Posterior cingulate gyrus (tissue), 11 donors: ENCODE measurements at regions not wholly inside any gene's neighbourhood (a gene's known extent, or its start where the extent isn't known, plus 50 kb on each side); places are given as distances from the start of the nearest gene placed in this dataset.

Experiments
- DNase-seq, 10 donors: peaks; one replicate each; pipeline versions ENCODE4 v3.0.0 to v3.0.0-alpha.2; 2020 to 2021; ENCODE audit warnings: mixed read lengths in 3 of 10
- intact Hi-C: fragments of 100-400 bp; cut with DNase I; formaldehyde crosslinking; loops from one replicate; pipeline ENCODE4 v1.15.1; 2023

- intact Hi-C loops, result no loop called here
- no peak for DNase-seq
These were observed 257.6 kb upstream of the STT3B start for GRCh38 chr3:31275038-31275572.

GRCh38 chr3:31275583-31275982, 257.1 kb upstream of the STT3B start:
- no peak for DNase-seq
- intact Hi-C loops, result no loop called here

DNA sequence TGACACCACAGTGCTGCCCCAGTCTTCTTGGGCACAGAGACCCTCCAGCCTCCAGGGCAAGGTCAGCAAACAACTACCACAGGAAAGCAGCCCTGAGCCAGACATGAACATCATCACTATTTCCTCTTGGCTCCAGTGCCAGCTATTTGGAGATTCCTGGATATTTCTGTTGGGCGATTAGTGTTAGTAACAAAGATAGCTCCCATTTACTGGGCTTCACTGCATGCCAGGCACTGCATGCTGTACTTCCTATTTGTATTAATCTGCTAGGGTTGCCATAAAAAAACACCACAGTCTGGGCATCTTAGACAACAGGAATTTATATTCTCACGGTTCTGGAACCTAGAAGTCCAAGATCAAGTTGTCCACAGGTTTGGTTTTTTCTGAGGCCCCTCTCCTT, 255.1 kb upstream of the STT3B start:
- intact Hi-C loops, result no loop called here
- no peak for DNase-seq

DNA sequence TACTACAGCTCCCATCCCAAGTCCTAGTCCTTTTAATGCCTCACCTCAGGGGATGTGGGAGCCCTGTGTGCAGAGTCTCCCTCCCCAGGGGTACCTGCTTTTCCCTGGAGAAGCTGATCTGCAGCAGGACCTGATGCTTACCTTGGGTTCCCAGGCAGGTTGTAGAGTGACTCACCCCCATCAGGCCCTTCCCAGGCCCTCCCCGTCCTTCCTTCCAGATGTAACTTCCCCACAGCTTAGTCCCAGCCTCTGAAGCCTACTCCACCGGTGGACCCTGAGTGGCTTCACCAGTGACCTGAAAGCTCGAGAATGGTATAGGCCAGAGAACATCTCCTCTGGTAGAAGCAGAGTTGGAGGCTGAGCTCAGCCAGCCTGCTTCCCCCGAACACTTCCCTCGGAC, 254.2 kb upstream of the STT3B start:
- intact Hi-C loops, result no loop called here
- DNase-seq, result no peak

DNA sequence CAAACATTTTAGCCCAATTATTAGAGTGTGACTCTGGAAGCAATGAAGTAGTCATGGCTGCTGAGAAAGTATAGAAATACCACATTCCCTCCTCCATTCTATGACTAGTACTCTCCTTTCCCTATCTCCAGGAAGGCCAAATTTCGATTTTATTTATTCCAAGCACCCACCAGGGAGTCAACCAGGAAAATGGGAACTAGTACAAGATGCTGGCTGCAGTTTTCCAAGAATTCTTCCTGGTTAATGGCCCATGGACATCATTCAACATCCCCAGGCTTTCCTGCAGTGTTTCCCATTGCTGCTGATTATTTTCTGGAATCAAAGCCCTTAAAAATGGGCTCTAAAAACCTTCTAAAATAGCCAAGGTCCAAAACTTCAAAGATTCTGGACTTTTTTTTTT, 247.9 kb upstream of the STT3B start:
- intact Hi-C loops, result no loop called here
- DNase-seq, result no peak

GRCh38 chr3:31285833-31286486, 246.8 kb upstream of the STT3B start:
- no peak for DNase-seq
- intact Hi-C loops, result no loop called here

- intact Hi-C loops, result no loop called here
- no peak for DNase-seq
These were observed 244.5 kb upstream of the STT3B start for GRCh38 chr3:31288224-31288623.

DNA sequence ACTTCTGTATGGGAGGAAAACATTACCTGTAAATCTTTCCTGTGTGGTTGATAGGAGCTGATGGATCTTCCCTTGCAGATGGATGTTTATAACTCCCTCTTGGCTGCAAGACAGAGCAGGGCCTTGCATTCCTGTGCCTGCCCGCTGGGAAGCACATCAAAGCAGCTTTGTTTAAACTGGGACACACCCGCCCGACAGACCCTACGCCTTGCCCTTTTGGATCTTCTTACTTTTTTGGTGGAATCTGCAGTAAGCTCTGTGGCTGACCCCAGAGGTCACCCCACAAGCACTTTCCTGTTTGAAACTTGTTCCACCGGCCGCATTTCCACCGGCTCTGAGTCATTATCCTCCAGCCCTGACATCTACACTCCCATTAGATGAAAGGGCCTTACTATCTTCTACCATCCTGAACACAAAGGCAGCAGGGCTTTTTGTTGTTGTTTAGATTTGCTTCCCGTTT, 244.1 kb upstream of the STT3B start:
- peak in 1 of 10 donors; percentile 16 for DNase-seq
- intact Hi-C loops, result no loop called here

GRCh38 chr3:31289584-31289983, 243.1 kb upstream of the STT3B start:
- intact Hi-C loops, result no loop called here
- DNase-seq, result no peak

DNA sequence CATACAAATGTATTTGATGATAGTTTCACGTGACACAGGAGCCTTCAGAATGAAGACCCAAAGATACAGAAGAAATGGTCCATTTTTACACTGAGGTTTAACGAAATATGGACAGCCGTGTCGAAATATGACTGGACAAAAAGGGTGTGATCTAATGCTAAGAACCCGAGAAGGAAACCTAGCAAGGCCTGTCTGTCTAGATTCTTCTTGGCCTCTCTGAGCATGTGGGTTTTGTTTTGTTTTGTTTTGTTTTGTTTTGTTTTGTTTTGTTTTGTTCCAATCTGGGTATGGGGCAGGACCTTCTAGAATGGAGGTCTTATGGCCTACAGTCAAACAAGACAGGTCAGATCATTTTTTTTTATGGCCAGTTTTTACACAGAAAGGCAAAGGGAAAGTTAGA, 242.7 kb upstream of the STT3B start:
- no peak for DNase-seq

GRCh38 chr3:31291818-31292217, 240.9 kb upstream of the STT3B start:
- intact Hi-C loops, result no loop called here
- no peak for DNase-seq

More for the DNA sequence above, 242.7 kb upstream of the STT3B start:
- intact Hi-C loops, result no loop called here

- intact Hi-C loops, result no loop called here
- no peak for DNase-seq
These were observed 238.1 kb upstream of the STT3B start for GRCh38 chr3:31294430-31295149.

- DNase-seq, result no peak
- intact Hi-C loops, result no loop called here
These were observed 237.5 kb upstream of the STT3B start for GRCh38 chr3:31295150-31295765.

DNA sequence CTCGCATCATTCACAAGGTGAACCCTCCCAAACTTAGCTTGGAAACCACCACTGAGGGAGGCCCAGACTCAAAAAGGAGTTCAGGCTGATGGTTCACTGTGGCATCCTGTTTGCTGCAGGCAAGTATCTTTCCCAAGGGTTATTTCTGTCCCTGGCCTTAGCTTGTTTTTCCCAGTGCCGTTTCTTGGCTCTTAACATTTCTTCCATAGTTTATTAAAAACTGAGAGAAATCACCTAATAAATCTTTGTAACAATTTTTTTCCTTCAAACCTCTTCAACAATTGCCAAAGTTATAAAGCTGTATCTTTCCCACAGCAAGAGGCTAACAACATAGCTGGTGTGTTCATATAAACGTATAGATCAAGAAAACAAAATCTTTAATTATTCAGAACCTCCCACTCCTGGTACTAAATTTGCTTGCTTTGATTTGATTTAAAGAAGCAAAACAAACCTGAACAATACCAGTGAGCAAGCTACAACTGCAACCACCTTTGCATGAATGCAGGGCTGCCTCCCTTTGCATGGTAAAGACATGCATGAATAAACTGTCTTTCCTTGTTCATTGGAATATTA, 234.9 kb upstream of the STT3B start:
- intact Hi-C loops, result no loop called here
- no peak for DNase-seq

DNA sequence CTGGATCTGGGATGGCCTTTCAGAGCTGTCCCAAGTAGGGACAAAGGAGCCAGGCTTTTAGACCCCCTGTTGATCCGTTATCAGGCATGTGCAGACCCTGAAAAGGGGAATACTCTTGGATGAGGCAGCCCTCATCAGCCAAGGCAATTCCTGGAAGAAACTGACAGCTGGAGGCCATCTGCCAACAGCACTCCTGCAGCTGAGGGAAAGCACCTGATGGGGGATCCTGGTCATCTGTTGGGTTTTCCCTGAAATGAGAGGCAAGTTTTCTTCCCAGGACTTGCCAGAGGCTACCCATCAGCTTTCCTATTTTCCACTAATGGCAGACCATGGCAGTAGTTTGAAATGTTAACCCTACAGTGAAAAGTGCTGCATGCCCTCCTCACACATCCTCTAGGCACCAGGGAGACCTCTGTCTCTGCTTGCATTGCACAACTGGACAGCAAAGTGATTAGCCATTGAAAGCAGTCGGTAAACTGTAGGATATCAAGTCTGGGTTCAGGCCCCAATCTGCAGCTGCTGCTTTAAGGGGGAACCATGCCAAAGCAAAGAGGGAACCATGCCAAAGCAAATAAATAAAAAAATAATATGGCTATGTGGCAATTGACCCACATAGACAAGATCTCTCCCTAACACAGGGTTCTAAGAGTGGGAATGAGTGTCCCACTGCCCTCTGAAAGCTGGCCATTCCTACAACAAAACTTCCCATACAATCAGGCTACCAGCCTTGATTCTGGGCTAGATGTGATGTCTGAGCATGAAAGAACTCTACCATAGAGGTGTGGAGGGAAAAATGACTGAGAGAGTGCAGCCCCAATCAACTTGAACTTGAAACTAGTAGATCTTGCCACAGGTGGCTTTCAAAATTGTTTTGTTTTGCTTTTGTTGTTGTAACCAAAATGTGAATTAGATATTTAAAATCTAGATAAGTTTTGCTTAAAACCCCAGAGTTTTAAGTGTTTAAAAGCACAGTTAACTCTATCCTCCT, 232.0 kb upstream of the STT3B start:
- no peak for DNase-seq
- intact Hi-C loops, result no loop called here

DNA sequence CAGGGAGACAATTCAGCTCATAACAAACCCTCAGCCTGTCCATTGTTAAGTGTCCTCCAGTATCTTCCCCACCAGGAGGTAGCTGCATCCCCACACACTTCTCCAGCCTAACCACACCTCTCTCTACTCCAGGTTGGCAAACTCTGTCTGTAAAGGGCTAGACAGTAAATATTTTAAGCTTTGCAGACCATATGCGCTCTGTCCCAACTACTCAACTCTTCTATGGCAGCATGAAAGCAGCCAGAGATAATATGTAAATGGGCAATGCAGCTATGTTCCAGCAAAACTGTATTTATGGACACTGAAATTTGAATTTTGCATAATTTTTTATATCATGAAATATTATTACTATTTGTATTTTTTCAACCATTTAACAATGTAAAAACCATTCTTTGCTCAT, 230.4 kb upstream of the STT3B start:
- DNase-seq, result no peak
- intact Hi-C loops, result no loop called here

GRCh38 chr3:31305340-31305739, 227.4 kb upstream of the STT3B start:
- no peak for DNase-seq
- intact Hi-C loops, result no loop called here

DNA sequence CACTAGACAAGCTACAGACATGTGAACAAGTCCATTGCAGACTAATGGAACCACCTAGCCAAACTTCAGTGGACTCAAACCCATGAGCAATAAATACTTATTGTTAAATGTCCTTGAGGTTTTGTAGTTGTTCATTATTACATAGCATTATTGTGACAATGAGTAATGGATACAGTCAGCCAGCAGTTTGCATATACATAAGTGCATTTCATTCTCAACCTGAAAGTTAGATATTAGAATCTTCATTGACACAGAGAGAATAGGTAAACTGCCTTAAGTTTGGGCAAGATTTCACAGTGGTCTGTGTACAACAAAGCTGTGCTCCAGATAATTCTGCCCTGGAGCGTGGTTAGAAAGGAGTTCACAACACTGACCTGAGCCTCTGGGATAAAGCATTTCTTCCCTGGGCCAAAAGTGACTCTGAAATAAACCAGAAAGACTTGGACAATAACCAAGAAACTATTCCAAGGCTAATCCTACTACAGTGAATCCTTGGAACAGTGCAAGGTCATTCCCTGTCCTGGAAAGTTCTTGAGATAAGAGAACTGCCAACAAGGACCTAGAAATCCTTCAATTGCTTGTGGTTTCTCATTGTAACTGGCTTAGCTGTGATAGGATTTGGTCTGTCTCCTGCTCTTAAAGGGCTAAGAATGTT, 225.5 kb upstream of the STT3B start:
- intact Hi-C loops, result no loop called here

GRCh38 chr3:31311559-31311958, 221.2 kb upstream of the STT3B start:
- no peak for DNase-seq
- intact Hi-C loops, result no loop called here

More for the DNA sequence above, 225.5 kb upstream of the STT3B start:
- DNase-seq, result no peak

GRCh38 chr3:31312400-31312799, 220.3 kb upstream of the STT3B start:
- intact Hi-C loops, result no loop called here
- DNase-seq, result no peak
